IMR-90 (cell line): ENCODE measurements at regions not wholly inside any gene's neighbourhood (a gene's known extent, or its start where the extent isn't known, plus 50 kb on each side); places are given as distances from the start of the nearest gene placed in this dataset.

Experiments used
- ATAC-seq: fragments of 200-7000 bp; cut with Tn5 transposase; 2 replicates; pipeline ENCODE4 v1.9.1; 2020; ENCODE audit warnings: low read depth, mild to moderate bottlenecking, moderate library complexity
- BruUV-seq: library from RNA; stranded (reverse); fragments of 400-500 nt; replicated peaks from 2 replicates; lab custom pipeline; 2021; lab: Mats Ljungman, UMichigan
- CTCF ChIA-PET: fragments of 300-600 bp; formaldehyde crosslinking; extraction: SDS; loops from one replicate; lab custom pipeline; 2021; ENCODE audit warnings: antibody characterized with exemption; lab: Yijun Ruan, JAX
- POLR2A ChIA-PET: fragments of 300-600 bp; sonication (Branson Sonifier 250); formaldehyde crosslinking; loops from one replicate; lab custom pipeline; 2022; ENCODE audit warnings: antibody characterized with exemption; ENCODE audit not compliant: unreplicated experiment; lab: Charles Lee
- DNase-seq: peaks from one replicate; pipeline ENCODE4 v3.0.0; 2013
- H2AFZ ChIP-seq: replicated peaks from 2 replicates; pipeline ENCODE3; 2013; ENCODE audit warnings: low read length, mild to moderate bottlenecking; ENCODE audit not compliant: poor library complexity
- H2AK5ac ChIP-seq: 2 replicates; pipeline ENCODE4 v1.6.1; 2013; ENCODE audit warnings: low read depth, low read length, inconsistent platforms
- H2AK9ac ChIP-seq: replicated peaks from 2 replicates; pipeline ENCODE3; 2013; ENCODE audit warnings: mild to moderate bottlenecking, low read depth, low read length, moderate library complexity; ENCODE audit not compliant: poor library complexity
- H2BK120ac ChIP-seq: 2 replicates; pipeline ENCODE4 v1.6.1; 2013; ENCODE audit warnings: low read depth, low read length, inconsistent platforms
- H2BK15ac ChIP-seq: 3 replicates; pipeline ENCODE4 v1.6.1; 2013; ENCODE audit warnings: low read depth, low read length, inconsistent platforms
- H2BK20ac ChIP-seq: 2 replicates; pipeline ENCODE4 v1.6.1; 2013; ENCODE audit warnings: low read depth, mild to moderate bottlenecking, inconsistent platforms, low read length, moderate library complexity
- H2BK5ac ChIP-seq: 2 replicates; pipeline ENCODE4 v1.6.1; 2013; ENCODE audit warnings: mild to moderate bottlenecking, low read depth, low read length, inconsistent platforms; ENCODE audit not compliant: poor library complexity, severe bottlenecking
- H3K14ac ChIP-seq: replicated peaks from 2 replicates; pipeline ENCODE4 v1.6.1; 2013; ENCODE audit warnings: low read depth, low read length, inconsistent platforms
- H3K18ac ChIP-seq: 2 replicates; pipeline ENCODE4 v1.6.1; 2013; ENCODE audit warnings: low read depth, low read length, control low read depth
- H3K23ac ChIP-seq: 2 replicates; pipeline ENCODE4 v1.6.1; 2013; ENCODE audit warnings: low read depth, low read length, inconsistent platforms
- H3K27ac ChIP-seq: 2 replicates; pipeline ENCODE4 v1.5.1; 2013; ENCODE audit warnings: mild to moderate bottlenecking, control low read depth, low read length; ENCODE audit not compliant: insufficient read depth
- H3K27me3 ChIP-seq: 2 replicates; pipeline ENCODE4 v1.6.1; 2013; ENCODE audit warnings: low read length; ENCODE audit not compliant: control insufficient read depth, insufficient read depth
- H3K36me3 ChIP-seq: 2 replicates; pipeline ENCODE4 v1.6.1; 2013; ENCODE audit warnings: low read length, mixed read lengths; ENCODE audit not compliant: control insufficient read depth, insufficient read depth
- H3K4ac ChIP-seq: 2 replicates; pipeline ENCODE4 v1.6.1; 2013; ENCODE audit warnings: low read depth, low read length, inconsistent platforms
- H3K4me1 ChIP-seq: 2 replicates; pipeline ENCODE4 v1.6.1; 2013; ENCODE audit warnings: low read length, mixed read lengths; ENCODE audit not compliant: control insufficient read depth, insufficient read depth
- H3K4me2 ChIP-seq: 2 replicates; pipeline ENCODE4 v1.6.1; 2013; ENCODE audit warnings: low read depth, mild to moderate bottlenecking, control low read depth, low read length, moderate library complexity
- H3K4me3 ChIP-seq: 2 replicates; pipeline ENCODE4 v1.5.1; 2013; ENCODE audit warnings: low read depth, mild to moderate bottlenecking, control low read depth, low read length, moderate library complexity; ENCODE audit not compliant: insufficient read depth
- H3K56ac ChIP-seq: 2 replicates; pipeline ENCODE4 v1.6.1; 2013; ENCODE audit warnings: low read length, inconsistent platforms; ENCODE audit not compliant: insufficient read depth; ENCODE audit errors: extremely low read depth
- H3K79me1 ChIP-seq, 2 experiments: 2 replicates each; pipeline ENCODE4 v1.6.1; 2013; ENCODE audit warnings: low read length in 2 of 2, inconsistent platforms in 1 of 2, low read depth in 1 of 2
- H3K9ac ChIP-seq: 2 replicates; pipeline ENCODE4 v1.6.1; 2013; ENCODE audit warnings: low read depth, low read length, control low read depth
- H3K9me1 ChIP-seq: 2 replicates; pipeline ENCODE4 v1.6.1; 2013; ENCODE audit warnings: low read length, inconsistent platforms; ENCODE audit not compliant: insufficient read depth
- H3K9me3 ChIP-seq: 2 replicates; pipeline ENCODE4 v1.6.1; 2013; ENCODE audit warnings: low read length; ENCODE audit not compliant: control insufficient read depth, insufficient read depth
- H4K20me1 ChIP-seq: 2 replicates; pipeline ENCODE4 v1.6.1; 2013; ENCODE audit warnings: low read length, inconsistent platforms; ENCODE audit not compliant: insufficient read depth
- H4K5ac ChIP-seq: 2 replicates; pipeline ENCODE4 v1.6.1; 2013; ENCODE audit warnings: mild to moderate bottlenecking, low read depth, low read length, control low read depth
- H4K8ac ChIP-seq, 2 experiments: 2 replicates each; pipeline ENCODE4 v1.6.1; 2013; ENCODE audit warnings: low read depth in 2 of 2, low read length in 2 of 2, control low read depth in 1 of 2, inconsistent platforms in 1 of 2
- H4K91ac ChIP-seq: 2 replicates; pipeline ENCODE4 v1.6.1; 2013; ENCODE audit warnings: low read depth, low read length, inconsistent platforms; ENCODE audit not compliant: insufficient read depth
- WGBS, 2 experiments: methylation state at CpG; one replicate each; pipeline versions ENCODE4 v1.1.5 to v1.1.7; 2013; ENCODE audit warnings: missing lambda C conversion rate in 2 of 2; ENCODE audit not compliant: insufficient read length in 1 of 2; ENCODE audit errors: extremely low coverage in 2 of 2; 5-methylcytosine and 5-hydroxymethylcytosine counted together
- dilution Hi-C: fragments of 300-500 bp; cut with HindIII; formaldehyde crosslinking; loops from one replicate; pipeline ENCODE4 v1.14.3; 2018; ENCODE audit warnings: low sequenced_read_pairs; ENCODE audit not compliant: unreplicated experiment
- in situ Hi-C: fragments of 300-500 bp; cut with MboI; formaldehyde crosslinking; loops from 3 replicates; pipeline ENCODE4 v1.14.3; 2019; ENCODE audit warnings: low sequenced_read_pairs, inconsistent platforms, mixed read lengths
- intact Hi-C: fragments of 100-400 bp; cut with micrococcal nuclease; formaldehyde crosslinking; loops from 2 replicates; pipeline ENCODE4 v1.10.0; 2022
- TF ChIP-seq, protein P1 (sequence below): fragments of 150-350 bp; IDR thresholded peaks from 2 replicates; pipeline ENCODE4 v1.6.1; 2016; ENCODE audit warnings: low read depth, mild to moderate bottlenecking, low read length, moderate library complexity, borderline replicate concordance

- WGBS, 2 experiments, result no CpG with 5 or more reads among the region's 3 CpGs
- H4K5ac ChIP-seq, result no peak overlapping the region
- no peaks in the 10 kb centered on the region for H3K4me1 ChIP-seq
Measured at GRCh38 chr7:37532636-37533035, 84.0 kb upstream of the ELMO1 start.

More at GRCh38 chr7:37532636-37533035, 84.0 kb upstream of the ELMO1 start:
- Histone ChIP-seq H3K4me3 (no peak overlapping the region), H4K20me1 (no peaks in the 10 kb centered on the region), H2AK5ac (no peak overlapping the region), H3K9me1 (no peaks in the 10 kb centered on the region), H3K23ac (no peak overlapping the region), H3K27ac (no peak overlapping the region), H2BK120ac (no peak overlapping the region), H4K91ac (no peak overlapping the region), H3K4ac (no peak overlapping the region), H2AFZ (no peak overlapping the region), H3K9me3 (peaks cover 12% of the 10 kb centered on the region), H3K56ac (no peak overlapping the region), H4K8ac (no peak overlapping the region), H3K79me1 (no peaks in the 10 kb centered on the region), H2AK9ac (no peak overlapping the region), H3K14ac (no peak overlapping the region), H3K36me3 (no peaks in the 10 kb centered on the region), H3K18ac (no peak overlapping the region), H3K4me2 (no peak overlapping the region), H2BK15ac (no peak overlapping the region), H3K27me3 (no peaks in the 10 kb centered on the region), H2BK5ac (no peak overlapping the region), H3K9ac (no peak overlapping the region), H2BK20ac (no peak overlapping the region)
- BruUV-seq, result no TSS peak
- DNase-seq (no peak), ATAC-seq (no peak)
- TF ChIP-seq, protein P1, sequence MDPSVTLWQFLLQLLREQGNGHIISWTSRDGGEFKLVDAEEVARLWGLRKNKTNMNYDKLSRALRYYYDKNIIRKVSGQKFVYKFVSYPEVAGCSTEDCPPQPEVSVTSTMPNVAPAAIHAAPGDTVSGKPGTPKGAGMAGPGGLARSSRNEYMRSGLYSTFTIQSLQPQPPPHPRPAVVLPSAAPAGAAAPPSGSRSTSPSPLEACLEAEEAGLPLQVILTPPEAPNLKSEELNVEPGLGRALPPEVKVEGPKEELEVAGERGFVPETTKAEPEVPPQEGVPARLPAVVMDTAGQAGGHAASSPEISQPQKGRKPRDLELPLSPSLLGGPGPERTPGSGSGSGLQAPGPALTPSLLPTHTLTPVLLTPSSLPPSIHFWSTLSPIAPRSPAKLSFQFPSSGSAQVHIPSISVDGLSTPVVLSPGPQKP, result no peak
- in situ Hi-C loops (no loop called here), dilution Hi-C loops (no loop called here), intact Hi-C loops (no loop called here)
- POLR2A ChIA-PET, result no interaction called here
- CTCF ChIA-PET, result no interaction called here
